Heart left ventricle (tissue), 16 donors: ENCODE measurements at regions not wholly inside any gene's neighbourhood (a gene's known extent, or its start where the extent isn't known, plus 50 kb on each side); places are given as distances from the start of the nearest gene placed in this dataset.
A peak's percentile ranks its signal among the peaks of the same experiment; 100 is the strongest.
"Not testable (repeated sequence)": the region's sequence is repeated elsewhere in the genome, so short reads cannot be mapped to it uniquely, and the experiment has no call there.

ENCODE experiments used
- ATAC-seq, 4 donors: fragments of 200-7000 bp; cut with Tn5 transposase; one replicate each; pipeline ENCODE4 v1.9.1; 2020 to 2022; ENCODE audit warnings: moderate library complexity in 4 of 4, mild to moderate bottlenecking in 3 of 4, moderate number of reproducible peaks in 1 of 4
- DNase-seq, 5 donors: peaks; one replicate each; pipeline ENCODE4 v3.0.0-alpha.2; 2020
- H3K27ac ChIP-seq, 12 donors: fragments of 200-600 bp; sonication (generic) in 4 of 12; one replicate each; pipeline versions ENCODE4 v1.5.0 to v1.8.0; 2016 to 2022; ENCODE audit warnings: mild to moderate bottlenecking in 2 of 12
- H3K27me3 ChIP-seq, 9 donors: fragments of 200-600 bp; sonication (generic) in 2 of 9; one replicate each; pipeline versions ENCODE4 v1.5.1 to v1.8.0; 2016 to 2022; ENCODE audit warnings: mild to moderate bottlenecking in 3 of 9
- H3K36me3 ChIP-seq, 9 donors: fragments of 200-600 bp; sonication (generic) in 2 of 9; one replicate each; pipeline versions ENCODE4 v1.5.0 to v1.8.0; 2018 to 2022; ENCODE audit warnings: mild to moderate bottlenecking in 2 of 9
- H3K4me1 ChIP-seq, 12 donors: fragments of 200-600 bp; sonication (generic) in 4 of 12; one replicate each; pipeline versions ENCODE4 v1.5.0 to v1.8.0; 2016 to 2022; ENCODE audit warnings: mild to moderate bottlenecking in 3 of 12
- H3K4me3 ChIP-seq, 12 donors: fragments of 200-600 bp; sonication (generic) in 4 of 12; one replicate each; pipeline versions ENCODE4 v1.5.0 to v1.8.0; 2017 to 2022; ENCODE audit warnings: mild to moderate bottlenecking in 9 of 12, moderate library complexity in 4 of 12
- H3K9me3 ChIP-seq, 12 donors: fragments of 200-600 bp; sonication (generic) in 4 of 12; one replicate each; pipeline versions ENCODE4 v1.5.0 to v1.8.0; 2016 to 2022; ENCODE audit warnings: mild to moderate bottlenecking in 1 of 12
- POLR2A ChIP-seq, 2 donors: fragments of 450-650 bp; IDR thresholded peaks; one replicate each; pipeline ENCODE4 v1.6.1; 2017; ENCODE audit warnings: antibody characterized with exemption in 2 of 2, mild to moderate bottlenecking in 2 of 2, moderate library complexity in 2 of 2
- WGBS, 4 donors: extraction: QIAGEN DNeasy Blood & Tissue Kit in 2 of 4; methylation state at CpG; one replicate each; pipeline versions ENCODE4 v1.1.5 to v1.1.7; 2013 to 2018; 5-methylcytosine and 5-hydroxymethylcytosine counted together
- intact Hi-C, 10 donors: fragments of 100-400 bp; cut with DNase I; formaldehyde crosslinking; loops; one replicate each; pipeline versions ENCODE4 v1.11.1 to v1.14.2; 2022
- TF ChIP-seq, protein P1 (sequence below), 12 donors: fragments of 200-600 bp; sonication (generic) in 4 of 12; IDR thresholded peaks; one replicate each; pipeline versions ENCODE4 v1.5.0 to v1.8.0; 2018 to 2022; ENCODE audit warnings: antibody characterized with exemption in 12 of 12, mild to moderate bottlenecking in 5 of 12
- donor health status: ischemic (EF 13 %, LVEDD 7.1; RV severe dilation, severe dysfunction).
- donor health status: healthy with polysubstance abuse.
- donor health status: DM: no; HTN: yes; CAD: no.
- donor health status: DM: no; HTN: no; CAD: no.
- donor health status: ischemic (EF 25% LVEDD 6.9; RV normal size, moderate dysfunction).
- donor health status: ischemic (EF 25% LVEDD 5.7; RV mildly dilated, moderate dysfunction).
- donor health status: healthy.
- donor health status: DM: yes; HTN: yes; CAD: no.
- donor health status: ischemic (EF 35%, LVEDD 5.7; RV mildly dilated, moderate dysfunction).
- donor health status: nonischemic (EF 11% LVEDD 7.7; RV severe dilation, severe dysfunction).
- donor health status: DM: yes; HTN: yes; CAD: no.
- donor health status: PGD.
- donor health status: ischemic (EF 29% LVEDD 5.4; RV normal size, mild dysfunction).
- donor health status: nonischemic (EF 23%, LVEDD 6.1; RV moderate dilation, normal function).

DNA sequence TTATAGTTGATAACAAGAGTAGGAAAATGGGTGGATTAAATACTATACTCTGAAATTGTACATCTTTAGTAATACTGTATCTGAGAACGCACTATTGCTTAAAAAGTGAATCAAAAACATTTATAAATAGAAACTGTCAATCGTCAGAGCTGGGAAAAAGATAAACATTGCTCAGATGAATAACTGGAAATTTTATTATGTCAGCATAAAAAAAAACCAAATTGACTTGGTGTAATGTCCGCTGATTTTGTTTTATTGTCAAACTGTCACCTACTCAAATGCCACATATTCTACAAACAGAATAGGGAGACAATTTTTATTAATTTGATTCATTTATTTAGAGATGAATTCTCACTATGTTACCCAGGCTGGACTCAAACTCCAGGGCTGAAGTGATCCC lies 109.3 kb upstream of the TMTC1 start:
- Histone ChIP-seq H3K4me1 (no peaks in the 10 kb centered on the region), H3K9me3 (no peaks in the 10 kb centered on the region), H3K27me3 (no peaks in the 10 kb centered on the region), H3K36me3 (no peaks in the 10 kb centered on the region), H3K4me3 (no peak overlapping the region), H3K27ac (no peak overlapping the region)
- intact Hi-C loops: loop anchor here in 1 of 10 donors (10.0 kb wide), 1 partner anchor 338 kb away; no protein-coding TSS in a partner anchor
- no peak for DNase-seq
- no peak for ATAC-seq
- 73 to 76% (median 76%) methylated on average over 3 of the region's 3 CpGs for WGBS, 4 donors
- TF ChIP-seq, protein P1, sequence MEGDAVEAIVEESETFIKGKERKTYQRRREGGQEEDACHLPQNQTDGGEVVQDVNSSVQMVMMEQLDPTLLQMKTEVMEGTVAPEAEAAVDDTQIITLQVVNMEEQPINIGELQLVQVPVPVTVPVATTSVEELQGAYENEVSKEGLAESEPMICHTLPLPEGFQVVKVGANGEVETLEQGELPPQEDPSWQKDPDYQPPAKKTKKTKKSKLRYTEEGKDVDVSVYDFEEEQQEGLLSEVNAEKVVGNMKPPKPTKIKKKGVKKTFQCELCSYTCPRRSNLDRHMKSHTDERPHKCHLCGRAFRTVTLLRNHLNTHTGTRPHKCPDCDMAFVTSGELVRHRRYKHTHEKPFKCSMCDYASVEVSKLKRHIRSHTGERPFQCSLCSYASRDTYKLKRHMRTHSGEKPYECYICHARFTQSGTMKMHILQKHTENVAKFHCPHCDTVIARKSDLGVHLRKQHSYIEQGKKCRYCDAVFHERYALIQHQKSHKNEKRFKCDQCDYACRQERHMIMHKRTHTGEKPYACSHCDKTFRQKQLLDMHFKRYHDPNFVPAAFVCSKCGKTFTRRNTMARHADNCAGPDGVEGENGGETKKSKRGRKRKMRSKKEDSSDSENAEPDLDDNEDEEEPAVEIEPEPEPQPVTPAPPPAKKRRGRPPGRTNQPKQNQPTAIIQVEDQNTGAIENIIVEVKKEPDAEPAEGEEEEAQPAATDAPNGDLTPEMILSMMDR (IDR thresholded peaks at IDR 0.05): no peak
- no peak for TF ChIP-seq POLR2A (IDR thresholded peaks at IDR 0.05)

- no peak overlapping the region for H3K27ac ChIP-seq
- intact Hi-C loops: loop anchor here in 1 of 10 donors (10.0 kb wide), 1 partner anchor 337 kb away; no protein-coding TSS in a partner anchor
- TF ChIP-seq POLR2A (IDR thresholded peaks at IDR 0.05): no peak
Observed at GRCh38 chr12:29891792-29892191, 108.0 kb upstream of the TMTC1 start.

DNA sequence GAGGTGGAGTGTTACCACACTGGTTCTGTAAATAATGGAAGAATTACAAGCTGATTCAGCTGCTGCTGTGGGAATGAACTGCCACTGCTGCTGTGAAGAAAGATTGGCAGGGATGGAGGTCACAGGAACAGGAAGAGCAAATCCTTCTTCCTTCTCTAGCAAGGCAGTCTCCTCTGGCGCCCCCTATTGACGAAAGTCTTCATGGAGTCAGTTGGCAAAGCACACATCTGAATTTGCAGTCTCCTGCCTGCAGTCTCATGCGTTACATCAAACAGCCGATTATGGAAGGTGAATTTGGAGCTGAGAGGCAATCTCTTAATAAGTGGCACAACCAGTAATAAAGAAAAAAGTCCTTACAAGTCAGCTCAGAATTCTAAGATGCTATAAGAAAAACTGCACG lies 106.0 kb upstream of the TMTC1 start:
- no peak overlapping the region for H3K4me3 ChIP-seq
- H3K36me3 ChIP-seq: no peaks in the 10 kb centered on the region
- peaks cover 0 to 6% (median 0%) of the 10 kb centered on the region in 12 donors for H3K9me3 ChIP-seq
- intact Hi-C loops: loop anchor here (2.0 to 10.0 kb wide), 5 partner anchors 105 to 337 kb away; partner anchors contain the start of gene TMTC1 (in 5 of the 10)
- ATAC-seq: peak in 3 of 4 donors; percentile 36 to 57 (median 56)
- TF ChIP-seq, protein P1 (IDR thresholded peaks at IDR 0.05): peak; percentile 44 to 71 (median 59)
- no peak for TF ChIP-seq POLR2A (IDR thresholded peaks at IDR 0.05)
- DNase-seq: peak in 4 of 5 donors; percentile 52 to 71 (median 58)
- H3K27ac ChIP-seq: no peak overlapping the region
- no peaks in the 10 kb centered on the region for H3K27me3 ChIP-seq
- no peaks in the 10 kb centered on the region for H3K4me1 ChIP-seq
- 39 to 49% (median 45%) methylated on average over 5 of the region's 5 CpGs for WGBS, 4 donors

More at GRCh38 chr12:29891792-29892191, 108.0 kb upstream of the TMTC1 start:
- Histone ChIP-seq H3K4me1 (no peaks in the 10 kb centered on the region), H3K4me3 (no peak overlapping the region), H3K9me3 (no peaks in the 10 kb centered on the region), H3K36me3 (no peaks in the 10 kb centered on the region), H3K27me3 (no peaks in the 10 kb centered on the region)
- WGBS, 4 donors: 32 to 97% (median 74%) methylated on average over 3 of the region's 3 CpGs
- DNase-seq: no peak
- no peak for ATAC-seq

GRCh38 chr12:29888777-29889176 lies 105.0 kb upstream of the TMTC1 start:
- H3K36me3 ChIP-seq: no peaks in the 10 kb centered on the region

GRCh38 chr12:29884957-29885356 lies 101.2 kb upstream of the TMTC1 start:
- not testable (repeated sequence) for H3K27ac ChIP-seq

More at GRCh38 chr12:29888777-29889176, 105.0 kb upstream of the TMTC1 start:
- Histone ChIP-seq H3K27me3 (no peaks in the 10 kb centered on the region), H3K4me3 (no peak overlapping the region), H3K27ac (no peak overlapping the region), H3K9me3 (peaks cover 0 to 8% (median 0%) of the 10 kb centered on the region in 12 donors), H3K4me1 (peaks cover 0 to 6% (median 0%) of the 10 kb centered on the region in 12 donors)
- DNase-seq (no peak), ATAC-seq (no peak)
- WGBS, 4 donors: 91 to 96% (median 95%) methylated on average over 13 to 21 of the region's 21 CpGs
- TF ChIP-seq, protein P1 (IDR thresholded peaks at IDR 0.05): no peak
- no peak for TF ChIP-seq POLR2A (IDR thresholded peaks at IDR 0.05)
- intact Hi-C loops: loop anchor here in 9 of 10 donors (2.0 to 10.0 kb wide), 5 partner anchors 104 to 336 kb away; partner anchors contain the start of gene TMTC1 (in 5 of the 9)

More at GRCh38 chr12:29884957-29885356, 101.2 kb upstream of the TMTC1 start:
- WGBS, 4 donors: 67 to 88% (median 82%) methylated on average over 4 of the region's 4 CpGs
- ATAC-seq, H3K36me3 ChIP-seq, H3K4me3 ChIP-seq, H3K9me3 ChIP-seq, DNase-seq, H3K27me3 ChIP-seq: not testable (repeated sequence)
- intact Hi-C loops: loop anchor here in 9 of 10 donors (5.0 to 10.0 kb wide), 4 partner anchors 100 to 333 kb away; partner anchors contain the start of gene TMTC1 (in 5 of the 9)
- H3K4me1 ChIP-seq: peaks cover 0 to 15% (median 2%) of the 10 kb centered on the region in 12 donors
